Upper lobe of left lung (tissue), 4 donors: ENCODE measurements at regions not wholly inside any gene's neighbourhood (a gene's known extent, or its start where the extent isn't known, plus 50 kb on each side); places are given as distances from the start of the nearest gene placed in this dataset.

Experiments used
- EP300 ChIP-seq, 4 donors: sonication (generic); formaldehyde crosslinking; IDR thresholded peaks; one replicate each; pipeline ENCODE4 v1.5.1; 2017; ENCODE audit warnings: antibody characterized with exemption in 4 of 4, control low read depth in 2 of 4
- POLR2A ChIP-seq, 4 donors: fragments of 450-650 bp; IDR thresholded peaks; one replicate each; pipeline ENCODE4 v1.5.1; 2016 to 2017; ENCODE audit warnings: antibody characterized with exemption in 4 of 4, mild to moderate bottlenecking in 2 of 4
- POLR2AphosphoS5 ChIP-seq, 2 donors: sonication (generic); formaldehyde crosslinking; IDR thresholded peaks; one replicate each; pipeline ENCODE4 v1.5.1; 2017; ENCODE audit warnings: antibody characterized with exemption in 2 of 2
- TF ChIP-seq, protein P1 (sequence below), 6 experiments: fragments of 450-650 bp in 4 of 6; fragments of 200-600 bp in 2 of 6; sonication (generic) in 2 of 6; IDR thresholded peaks; one replicate each; pipeline ENCODE4 v1.5.1; 2016 to 2019; ENCODE audit warnings: antibody characterized with exemption in 6 of 6

GRCh38 chr13:74259641-74260040 lies 125.4 kb upstream of the KLF12 start:
- no peak for TF ChIP-seq POLR2A (IDR thresholded peaks at IDR 0.05)
- TF ChIP-seq, protein P1, sequence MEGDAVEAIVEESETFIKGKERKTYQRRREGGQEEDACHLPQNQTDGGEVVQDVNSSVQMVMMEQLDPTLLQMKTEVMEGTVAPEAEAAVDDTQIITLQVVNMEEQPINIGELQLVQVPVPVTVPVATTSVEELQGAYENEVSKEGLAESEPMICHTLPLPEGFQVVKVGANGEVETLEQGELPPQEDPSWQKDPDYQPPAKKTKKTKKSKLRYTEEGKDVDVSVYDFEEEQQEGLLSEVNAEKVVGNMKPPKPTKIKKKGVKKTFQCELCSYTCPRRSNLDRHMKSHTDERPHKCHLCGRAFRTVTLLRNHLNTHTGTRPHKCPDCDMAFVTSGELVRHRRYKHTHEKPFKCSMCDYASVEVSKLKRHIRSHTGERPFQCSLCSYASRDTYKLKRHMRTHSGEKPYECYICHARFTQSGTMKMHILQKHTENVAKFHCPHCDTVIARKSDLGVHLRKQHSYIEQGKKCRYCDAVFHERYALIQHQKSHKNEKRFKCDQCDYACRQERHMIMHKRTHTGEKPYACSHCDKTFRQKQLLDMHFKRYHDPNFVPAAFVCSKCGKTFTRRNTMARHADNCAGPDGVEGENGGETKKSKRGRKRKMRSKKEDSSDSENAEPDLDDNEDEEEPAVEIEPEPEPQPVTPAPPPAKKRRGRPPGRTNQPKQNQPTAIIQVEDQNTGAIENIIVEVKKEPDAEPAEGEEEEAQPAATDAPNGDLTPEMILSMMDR (IDR thresholded peaks at IDR 0.05), result no peak
- TF ChIP-seq EP300 (IDR thresholded peaks at IDR 0.05), result no peak
- TF ChIP-seq POLR2AphosphoS5 (IDR thresholded peaks at IDR 0.05), result no peak
